ENCODE measurements at regions not wholly inside any gene's neighbourhood (a gene's known extent, or its start where the extent isn't known, plus 50 kb on each side); places are given as distances from the start of the nearest gene placed in this dataset.

GRCh38 chr2:82591718-82592117 lies 1867.4 kb downstream of the SUCLG1 start:
- DNase-seq: no peak
- no peaks in the 10 kb centered on the region for H3K9me3 ChIP-seq (ENCODE audit: insufficient read depth, low read length, severe bottlenecking)
- no peak for ATAC-seq (ENCODE audit: insufficient read depth, low read depth)
- H3K9ac ChIP-seq (ENCODE audit: low read depth, low read length): no peak overlapping the region
- no peaks in the 10 kb centered on the region for H3K27me3 ChIP-seq (ENCODE audit: insufficient read depth, low read length, poor library complexity)
- no peak overlapping the region for H3K4me2 ChIP-seq (ENCODE audit: insufficient read depth, low read length)
- H3K4me1 ChIP-seq (ENCODE audit: insufficient read depth, low read length): no peaks in the 10 kb centered on the region
- no peaks in the 10 kb centered on the region for H4K20me1 ChIP-seq (ENCODE audit: insufficient read depth, low read length)
- H3K4me3 ChIP-seq (ENCODE audit: low read depth in 1 of 2, low read length in 2 of 2): no peak overlapping the region
- H3K36me3 ChIP-seq (ENCODE audit: insufficient read depth, low read length): no peaks in the 10 kb centered on the region
- no peak overlapping the region for H2AFZ ChIP-seq (ENCODE audit: low read depth, low read length)
- TF ChIP-seq CTCF (IDR thresholded peaks at IDR 0.05; ENCODE audit: borderline replicate concordance, extremely low read depth, low read length, poor library complexity, severe bottlenecking) (no peak), EZH2 (IDR thresholded peaks at IDR 0.05; ENCODE audit: borderline replicate concordance, low read depth, low read length, severe bottlenecking) (no peak)
- H3K27ac ChIP-seq (ENCODE audit: low read length): no peak overlapping the region
- no peaks in the 10 kb centered on the region for H3K79me2 ChIP-seq (ENCODE audit: insufficient read depth, low read length)

DNA sequence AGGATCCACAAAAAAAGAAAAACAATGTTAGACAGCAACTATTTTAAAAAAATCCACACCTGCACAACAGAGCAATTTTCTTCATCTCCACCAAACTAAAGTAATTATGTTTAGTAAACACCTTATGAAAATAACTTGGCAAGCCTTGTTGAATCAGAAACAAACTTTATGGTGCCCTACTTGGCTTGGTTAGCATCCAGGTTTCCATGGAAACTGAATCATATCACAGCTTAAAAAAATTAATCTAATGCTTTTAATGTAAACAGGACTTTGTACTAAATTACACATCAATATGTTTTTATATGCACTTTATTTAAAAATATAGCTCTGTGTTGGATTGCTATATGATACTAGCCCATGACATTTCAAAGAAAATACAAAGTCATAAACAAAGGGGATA lies 1882.4 kb downstream of the SUCLG1 start:
- no peak for TF ChIP-seq CTCF (IDR thresholded peaks at IDR 0.05; ENCODE audit: borderline replicate concordance, extremely low read depth, low read length, poor library complexity, severe bottlenecking)
- no peak for TF ChIP-seq EZH2 (IDR thresholded peaks at IDR 0.05; ENCODE audit: borderline replicate concordance, low read depth, low read length, severe bottlenecking)
- no peaks in the 10 kb centered on the region for H3K9me3 ChIP-seq (ENCODE audit: insufficient read depth, low read length, severe bottlenecking)
- no peak overlapping the region for H3K4me3 ChIP-seq (ENCODE audit: low read depth in 1 of 2, low read length in 2 of 2)
- no peak overlapping the region for H2AFZ ChIP-seq (ENCODE audit: low read depth, low read length)
- no peaks in the 10 kb centered on the region for H3K79me2 ChIP-seq (ENCODE audit: insufficient read depth, low read length)
- no peak overlapping the region for H3K9ac ChIP-seq (ENCODE audit: low read depth, low read length)
- no peak overlapping the region for H3K27ac ChIP-seq (ENCODE audit: low read length)
- H3K36me3 ChIP-seq (ENCODE audit: insufficient read depth, low read length): no peaks in the 10 kb centered on the region
- ATAC-seq (ENCODE audit: insufficient read depth, low read depth): no peak
- no peaks in the 10 kb centered on the region for H4K20me1 ChIP-seq (ENCODE audit: insufficient read depth, low read length)
- no peak overlapping the region for H3K4me2 ChIP-seq (ENCODE audit: insufficient read depth, low read length)
- no peak for DNase-seq
- H3K4me1 ChIP-seq (ENCODE audit: insufficient read depth, low read length): no peaks in the 10 kb centered on the region
- no peaks in the 10 kb centered on the region for H3K27me3 ChIP-seq (ENCODE audit: insufficient read depth, low read length, poor library complexity)

DNA sequence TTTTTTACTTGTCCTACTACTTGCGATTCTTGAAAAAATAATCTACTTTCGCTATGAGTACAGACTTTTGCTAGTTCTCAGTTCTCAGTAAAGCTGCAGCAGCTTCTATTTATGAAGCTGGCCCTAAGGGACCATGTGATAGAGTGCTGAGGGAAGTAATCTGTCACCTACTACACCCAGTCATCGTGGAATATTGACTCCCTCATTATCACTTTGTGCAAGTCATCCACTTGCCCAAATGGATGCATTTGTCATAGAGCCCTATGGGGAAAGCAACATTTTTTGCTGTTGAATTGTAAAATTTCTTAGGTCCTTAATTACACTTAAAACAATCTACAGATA lies 1919.8 kb downstream of the SUCLG1 start:
- no peak overlapping the region for H3K9ac ChIP-seq (ENCODE audit: low read depth, low read length)
- H3K27ac ChIP-seq (ENCODE audit: low read length): no peak overlapping the region
- H3K4me3 ChIP-seq (ENCODE audit: low read depth in 1 of 2, low read length in 2 of 2): no peak overlapping the region
- no peak for TF ChIP-seq CTCF (IDR thresholded peaks at IDR 0.05; ENCODE audit: borderline replicate concordance, extremely low read depth, low read length, poor library complexity, severe bottlenecking)
- TF ChIP-seq EZH2 (IDR thresholded peaks at IDR 0.05; ENCODE audit: borderline replicate concordance, low read depth, low read length, severe bottlenecking): no peak
- no peak overlapping the region for H2AFZ ChIP-seq (ENCODE audit: low read depth, low read length)
- no peaks in the 10 kb centered on the region for H3K79me2 ChIP-seq (ENCODE audit: insufficient read depth, low read length)
- no peak for DNase-seq
- H3K36me3 ChIP-seq (ENCODE audit: insufficient read depth, low read length): no peaks in the 10 kb centered on the region
- no peaks in the 10 kb centered on the region for H3K4me1 ChIP-seq (ENCODE audit: insufficient read depth, low read length)
- H3K27me3 ChIP-seq (ENCODE audit: insufficient read depth, low read length, poor library complexity): no peaks in the 10 kb centered on the region
- no peak for ATAC-seq (ENCODE audit: insufficient read depth, low read depth)
- no peak overlapping the region for H3K4me2 ChIP-seq (ENCODE audit: insufficient read depth, low read length)
- no peaks in the 10 kb centered on the region for H3K9me3 ChIP-seq (ENCODE audit: insufficient read depth, low read length, severe bottlenecking)
- no peaks in the 10 kb centered on the region for H4K20me1 ChIP-seq (ENCODE audit: insufficient read depth, low read length)
